HG03378 (cell line): ENCODE measurements at regions not wholly inside any gene's neighbourhood (a gene's known extent, or its start where the extent isn't known, plus 50 kb on each side); places are given as distances from the start of the nearest gene placed in this dataset.

Source experiments
- ATAC-seq: cut with Tn5 transposase; IDR thresholded peaks from one replicate; pipeline ENCODE4 v1.9.1; 2021; ENCODE audit warnings: mild to moderate bottlenecking, moderate library complexity; ENCODE audit not compliant: unreplicated experiment

DNA sequence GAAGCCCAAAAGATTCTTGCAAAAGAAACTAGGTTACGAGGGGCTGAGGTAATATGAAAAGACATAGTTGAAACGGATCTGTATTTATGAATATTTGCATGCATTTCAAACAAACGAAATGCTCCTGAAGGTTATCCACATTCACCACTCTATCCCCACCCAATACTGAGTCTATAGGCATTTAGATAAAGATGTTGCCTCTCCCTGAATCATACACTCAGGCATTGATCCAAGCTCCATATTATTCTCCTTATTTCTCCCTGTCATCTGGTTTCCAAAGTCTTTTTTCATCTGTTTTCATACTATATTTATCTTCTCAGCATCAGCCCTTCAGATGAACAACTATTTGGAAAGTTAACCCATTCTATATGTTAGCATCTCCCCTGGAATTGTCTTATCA is 492.5 kb upstream of the TGFBR2 start:
- ATAC-seq, result no peak

DNA sequence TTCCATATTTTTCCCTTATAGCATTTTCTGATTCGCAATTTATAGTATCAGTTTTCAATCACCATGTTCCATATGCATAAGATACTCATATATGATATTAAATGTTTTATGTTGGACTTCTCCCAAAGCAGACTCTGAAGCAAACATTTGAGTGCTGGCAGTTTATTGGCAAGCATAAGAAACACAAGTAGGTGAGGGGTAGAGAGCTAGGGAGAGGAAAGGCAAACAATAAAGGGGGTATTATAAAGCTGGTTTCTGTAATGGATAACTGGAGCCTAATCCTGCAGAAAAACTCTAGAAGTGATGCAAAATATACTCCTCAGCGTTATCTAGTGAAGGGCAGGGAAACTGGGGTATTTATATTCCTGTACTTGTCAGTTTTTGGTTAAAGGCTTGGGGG is 491.5 kb upstream of the TGFBR2 start:
- ATAC-seq, result no peak

DNA sequence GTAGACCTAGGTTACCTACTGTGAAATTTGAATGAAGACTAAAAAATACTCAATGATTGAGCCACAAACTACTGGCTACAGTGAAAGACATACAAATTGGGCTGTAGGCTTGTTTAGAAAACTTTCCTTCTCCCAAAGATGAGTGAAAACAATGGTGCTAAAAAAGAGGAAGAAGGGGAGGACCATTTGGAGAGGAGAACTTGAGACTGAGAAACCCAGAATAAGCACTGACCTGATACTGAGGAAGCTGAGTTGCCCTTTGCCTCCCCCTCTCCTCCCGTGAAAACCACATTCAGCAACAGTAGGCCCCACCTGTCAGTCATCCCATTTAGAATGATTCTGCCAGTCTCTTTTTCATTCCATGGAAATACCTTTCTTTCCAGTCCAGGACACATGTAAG is 484.0 kb upstream of the TGFBR2 start:
- no peak for ATAC-seq

DNA sequence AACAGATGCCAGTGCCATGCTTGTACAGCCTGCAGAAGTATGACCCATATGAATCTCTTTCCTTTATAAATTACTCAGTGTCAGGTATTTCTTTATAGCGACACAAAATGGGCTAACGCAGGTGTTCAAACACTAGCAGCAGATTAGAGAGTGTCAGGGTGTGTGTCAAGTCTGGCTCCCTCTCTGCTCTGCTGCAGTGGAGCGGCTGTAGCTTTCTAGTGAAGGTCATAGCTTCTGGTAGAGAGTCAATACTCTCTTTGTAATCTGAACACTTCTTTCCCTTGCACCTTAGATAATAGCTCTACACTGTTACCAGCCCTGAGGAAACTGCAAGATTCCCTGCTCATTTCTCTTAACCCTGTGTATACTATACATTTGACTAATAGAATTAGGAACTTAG is 483.2 kb upstream of the TGFBR2 start:
- no peak for ATAC-seq

DNA sequence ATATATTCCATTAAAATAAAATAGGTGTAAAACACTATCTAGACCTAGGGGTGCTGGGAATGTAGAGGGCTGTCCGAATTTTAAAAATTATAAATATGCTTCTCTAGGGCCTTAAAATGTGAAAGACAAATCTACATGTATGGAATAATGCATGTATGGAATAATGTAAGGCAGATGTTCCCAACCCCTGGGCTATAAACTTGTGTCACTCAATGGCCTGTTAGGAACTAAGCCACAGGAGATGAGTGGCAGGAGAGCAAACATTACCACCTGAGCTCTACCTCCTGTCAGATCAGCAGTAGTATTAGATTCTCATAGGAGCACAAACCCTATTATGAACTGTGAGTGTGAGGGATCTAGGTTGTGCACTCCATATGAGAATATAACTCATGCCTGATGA is 482.6 kb upstream of the TGFBR2 start:
- no peak for ATAC-seq

DNA sequence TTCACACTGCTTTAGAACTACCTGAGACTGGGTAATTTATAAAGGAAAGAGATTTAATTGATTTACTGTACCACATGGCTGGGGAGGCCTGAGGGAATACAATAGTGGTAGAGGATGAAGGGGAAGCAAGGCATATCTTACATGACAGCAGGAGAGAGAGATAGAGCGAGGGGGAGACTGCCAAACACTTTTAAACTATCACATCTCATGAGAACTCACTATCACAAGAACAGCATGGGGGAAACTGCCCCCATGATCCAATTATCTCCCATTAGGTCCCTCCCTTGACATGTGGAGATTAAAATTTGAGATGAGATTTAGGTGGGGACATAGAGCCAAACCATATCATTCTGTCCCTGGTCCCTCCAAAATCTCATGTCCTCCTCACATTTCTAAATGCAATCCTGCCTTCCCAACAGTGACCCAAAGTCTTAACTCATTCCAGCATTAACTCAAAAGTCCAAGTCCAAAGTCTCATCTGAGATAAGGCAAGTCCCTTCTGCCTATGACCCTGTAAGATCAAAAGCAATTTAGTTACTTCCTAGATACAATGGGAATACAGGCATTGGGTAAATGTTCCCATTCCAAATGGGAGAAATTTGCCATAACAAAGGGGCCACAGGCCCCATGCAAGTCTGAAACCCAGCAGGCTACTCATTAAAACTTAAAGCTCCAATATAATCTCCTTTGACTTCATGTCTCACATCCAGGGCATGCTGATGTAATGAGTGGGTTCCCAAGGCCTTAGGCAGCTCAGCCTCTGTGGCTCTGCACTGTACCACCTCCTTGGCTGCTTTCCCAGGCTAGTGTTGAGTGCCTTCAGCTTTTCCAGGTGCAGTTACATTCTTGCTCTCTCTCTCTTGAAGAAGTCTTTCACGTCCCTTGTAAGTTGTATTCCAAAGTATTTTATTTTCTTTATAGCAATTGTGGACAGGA is 481.7 kb upstream of the TGFBR2 start:
- no peak for ATAC-seq

DNA sequence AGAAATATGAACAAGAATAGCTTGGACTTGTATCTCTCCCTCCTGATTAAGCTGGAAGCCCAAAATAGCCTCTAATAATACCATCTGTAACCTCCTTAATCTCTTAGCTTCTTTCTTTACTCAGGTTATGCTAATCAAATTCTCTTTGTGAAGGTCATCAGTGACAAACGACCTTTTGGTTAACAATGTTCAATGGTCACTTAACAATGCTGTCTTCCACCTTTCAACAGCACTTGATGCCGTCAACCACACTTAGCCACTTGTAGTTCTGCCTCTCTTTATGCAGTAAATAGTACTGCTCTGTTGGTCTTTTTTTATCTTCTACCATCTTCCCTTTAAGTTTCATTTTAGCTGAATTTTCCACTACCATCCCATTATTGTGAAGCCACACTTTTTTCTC is 476.6 kb upstream of the TGFBR2 start:
- ATAC-seq, result no peak

GRCh38 chr3:30130391-30130790 is 476.0 kb upstream of the TGFBR2 start:
- ATAC-seq, result no peak

GRCh38 chr3:30131191-30131590 is 475.2 kb upstream of the TGFBR2 start:
- ATAC-seq, result no peak

- ATAC-seq, result no peak
These were observed 471.2 kb upstream of the TGFBR2 start for GRCh38 chr3:30135190-30135589.

DNA sequence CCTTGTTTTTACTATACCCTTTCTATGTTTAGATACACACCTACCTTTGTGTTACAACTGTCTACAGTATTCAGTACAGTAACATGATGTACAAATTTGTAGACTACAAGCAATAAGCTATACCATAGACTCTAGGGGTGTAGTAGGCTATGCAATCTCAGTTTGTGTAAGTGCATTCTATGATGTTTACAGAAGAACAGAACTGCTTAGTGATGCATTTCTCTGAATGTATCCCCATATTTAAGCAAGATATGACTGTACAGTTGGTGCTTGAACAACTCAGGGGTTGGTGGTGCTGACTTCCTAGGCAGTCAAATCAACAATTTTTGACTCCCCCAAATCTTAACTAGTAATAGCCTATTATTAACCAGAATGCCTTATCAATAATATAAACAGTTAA is 467.1 kb upstream of the TGFBR2 start:
- no peak for ATAC-seq

GRCh38 chr3:30140356-30141075 is 465.9 kb upstream of the TGFBR2 start:
- ATAC-seq, result no peak

DNA sequence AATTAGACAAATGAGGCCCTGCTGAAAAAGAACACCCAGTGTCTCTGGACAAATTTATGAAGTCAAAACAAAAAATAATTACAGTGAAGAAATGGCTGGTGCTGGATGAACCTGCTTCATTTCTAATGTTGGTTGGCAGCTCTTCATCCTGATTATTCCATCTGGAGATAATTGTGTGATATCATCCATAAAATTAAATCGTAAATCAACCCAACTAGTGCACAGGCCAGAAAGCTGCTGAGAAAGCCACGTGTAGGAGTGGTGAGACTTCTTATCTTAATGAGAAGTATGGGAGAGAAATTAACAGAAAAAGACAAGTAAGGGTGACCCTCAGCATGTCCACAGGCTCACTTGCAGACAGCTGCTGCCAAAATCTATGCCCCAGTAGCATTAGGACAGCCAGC is 465.2 kb upstream of the TGFBR2 start:
- no peak for ATAC-seq

DNA sequence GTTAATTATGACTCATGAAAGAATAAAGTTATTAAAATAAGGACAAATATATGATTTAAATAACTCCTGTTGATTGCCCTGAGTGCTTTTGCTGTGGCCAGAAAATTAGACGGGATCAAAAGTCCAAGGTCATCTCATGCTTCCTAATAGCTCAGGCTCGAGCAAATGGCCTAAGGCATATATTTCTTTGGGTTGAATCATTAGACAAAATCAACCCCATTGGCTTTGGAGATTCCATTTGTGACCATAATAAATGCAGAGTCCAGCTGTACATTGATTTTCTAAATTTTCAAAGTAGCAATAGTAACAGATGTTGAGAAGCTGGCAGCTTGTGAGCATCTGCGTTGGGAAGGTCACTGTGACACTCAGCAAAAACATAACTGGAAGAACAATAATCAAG is 464.5 kb upstream of the TGFBR2 start:
- no peak for ATAC-seq

- no peak for ATAC-seq
These were observed 463.5 kb upstream of the TGFBR2 start for GRCh38 chr3:30142946-30143345.

DNA sequence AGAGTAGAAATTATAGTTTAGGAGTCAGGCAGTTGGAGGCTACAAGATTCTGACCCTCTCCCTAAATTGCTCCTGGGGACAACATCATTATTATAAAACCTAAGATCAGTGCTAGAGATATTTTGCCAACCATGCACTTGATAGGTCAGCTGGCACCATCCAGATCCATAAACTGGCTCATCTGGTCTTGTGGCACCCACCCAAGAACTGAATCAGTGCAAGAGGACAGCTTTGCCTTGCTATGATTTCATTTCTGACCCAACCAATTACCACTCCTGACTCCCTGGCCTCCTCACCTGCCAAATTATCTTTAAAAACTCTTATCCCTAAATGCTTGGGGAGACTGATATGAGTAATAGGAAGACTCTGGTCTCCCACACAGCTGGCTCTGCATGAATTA is 461.1 kb upstream of the TGFBR2 start:
- no peak for ATAC-seq

- ATAC-seq, result no peak
These were observed 459.4 kb upstream of the TGFBR2 start for GRCh38 chr3:30146978-30147377.

- ATAC-seq, result no peak
These were observed 451.5 kb upstream of the TGFBR2 start for GRCh38 chr3:30154853-30155252.

GRCh38 chr3:30155755-30156154 is 450.6 kb upstream of the TGFBR2 start:
- no peak for ATAC-seq

DNA sequence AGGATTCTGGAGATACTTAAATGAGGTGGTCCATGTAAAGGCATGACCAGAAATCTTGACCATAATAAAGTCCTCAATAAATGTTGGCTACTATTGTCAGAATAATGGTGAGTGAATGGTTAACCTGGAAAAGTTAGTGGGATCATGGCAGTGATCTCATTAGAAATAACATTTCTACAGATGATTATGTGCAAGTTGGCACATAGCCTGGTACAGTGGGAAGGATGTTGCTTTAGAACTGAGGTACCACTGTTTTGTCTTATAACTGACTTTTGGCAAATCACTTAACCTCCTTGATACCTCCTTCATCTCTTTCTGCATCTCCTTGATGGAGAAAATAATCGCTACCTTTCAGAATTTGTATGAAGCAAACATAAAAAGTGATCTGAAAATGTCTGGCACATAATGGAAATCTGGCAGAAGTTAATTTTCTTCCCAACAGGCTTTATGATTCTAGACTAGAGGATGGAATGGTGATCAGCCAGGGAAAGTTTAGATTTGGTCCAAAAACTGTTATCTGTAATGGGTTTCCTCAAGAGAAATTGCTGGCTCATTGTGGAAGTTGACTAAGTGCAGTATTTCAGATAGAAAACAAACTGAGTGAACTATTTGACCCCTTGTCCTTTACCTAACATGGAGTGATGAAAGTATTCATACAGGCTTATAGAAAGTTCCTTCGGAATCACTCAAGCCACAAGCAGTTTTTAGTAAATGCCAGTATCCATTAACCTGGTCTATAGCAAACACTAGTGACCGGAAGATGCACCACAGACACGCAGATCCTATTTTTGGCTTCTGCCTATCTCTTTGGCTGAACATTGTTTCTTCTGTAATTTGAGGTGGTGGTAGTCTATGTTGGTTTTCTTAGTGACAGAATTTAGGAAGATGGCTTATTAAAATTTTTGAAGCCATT is 449.6 kb upstream of the TGFBR2 start:
- no peak for ATAC-seq

- no peak for ATAC-seq
These were observed 445.0 kb upstream of the TGFBR2 start for GRCh38 chr3:30161375-30161774.
